ENCODE measurements at regions not wholly inside any gene's neighbourhood (a gene's known extent, or its start where the extent isn't known, plus 50 kb on each side); places are given as distances from the start of the nearest gene placed in this dataset.

GRCh38 chrX:97938706-97939105, 1055.0 kb downstream of the RPA4 start:
- DNase-seq: peak in 1 of 2 donors; percentile 41
- TF ChIP-seq CTCF (IDR thresholded peaks at IDR 0.05) (no peak), EP300 (IDR thresholded peaks at IDR 0.05) (no peak), POLR2A (IDR thresholded peaks at IDR 0.05) (no peak)
- 63 to 81% (median 72%) methylated on average over 1 of the region's 1 CpG for WGBS, 5 donors
- H3K9me3 ChIP-seq: no peaks in the 10 kb centered on the region
- H3K36me3 ChIP-seq: no peaks in the 10 kb centered on the region
- H3K4me3 ChIP-seq: no peak overlapping the region
- intact Hi-C loops (cut with DNase I; ENCODE audit: low total_unique reads): no loop called here
- no peaks in the 10 kb centered on the region for H3K27me3 ChIP-seq
- H3K4me1 ChIP-seq: no peaks in the 10 kb centered on the region
- no peak overlapping the region for H3K27ac ChIP-seq

- Histone ChIP-seq H3K4me3 (no peak overlapping the region), H3K27me3 (no peaks in the 10 kb centered on the region), H3K4me1 (no peaks in the 10 kb centered on the region), H3K27ac (no peak overlapping the region), H3K9me3 (no peaks in the 10 kb centered on the region), H3K36me3 (no peaks in the 10 kb centered on the region)
- no peak for TF ChIP-seq EP300 (IDR thresholded peaks at IDR 0.05)
- no peak for TF ChIP-seq CTCF (IDR thresholded peaks at IDR 0.05)
- no peak for TF ChIP-seq POLR2AphosphoS5 (IDR thresholded peaks at IDR 0.05)
- no peak for TF ChIP-seq POLR2A (IDR thresholded peaks at IDR 0.05)
- 44 to 61% (median 58%) methylated on average over 7 of the region's 7 CpGs for WGBS, 5 donors
- intact Hi-C loops (cut with DNase I; ENCODE audit: low total_unique reads): no loop called here
- DNase-seq: no peak
Observed at GRCh38 chrX:97968376-97969163, 1084.9 kb downstream of the RPA4 start.

GRCh38 chrX:97984641-97985040, 1100.9 kb downstream of the RPA4 start:
- no peaks in the 10 kb centered on the region for H3K4me1 ChIP-seq
- intact Hi-C loops (cut with DNase I; ENCODE audit: low total_unique reads): no loop called here
- no peaks in the 10 kb centered on the region for H3K9me3 ChIP-seq
- H3K27ac ChIP-seq: no peak overlapping the region
- no peak for DNase-seq
- TF ChIP-seq POLR2AphosphoS5 (IDR thresholded peaks at IDR 0.05) (no peak), CTCF (IDR thresholded peaks at IDR 0.05) (no peak), EP300 (IDR thresholded peaks at IDR 0.05) (no peak), POLR2A (IDR thresholded peaks at IDR 0.05) (no peak)
- no peak overlapping the region for H3K4me3 ChIP-seq
- 34 to 50% (median 41%) methylated on average over 4 of the region's 4 CpGs for WGBS, 5 donors
- H3K27me3 ChIP-seq: no peaks in the 10 kb centered on the region
- H3K36me3 ChIP-seq: no peaks in the 10 kb centered on the region

- no peak for DNase-seq
- Histone ChIP-seq H3K4me3 (no peak overlapping the region), H3K27me3 (no peaks in the 10 kb centered on the region), H3K4me1 (no peaks in the 10 kb centered on the region), H3K27ac (no peak overlapping the region), H3K9me3 (no peaks in the 10 kb centered on the region), H3K36me3 (no peaks in the 10 kb centered on the region)
- intact Hi-C loops (cut with DNase I; ENCODE audit: low total_unique reads): no loop called here
- WGBS, 5 donors: 65 to 73% (median 69%) methylated on average over 4 of the region's 4 CpGs
- TF ChIP-seq POLR2A (IDR thresholded peaks at IDR 0.05) (no peak), CTCF (IDR thresholded peaks at IDR 0.05) (no peak), POLR2AphosphoS5 (IDR thresholded peaks at IDR 0.05) (no peak), EP300 (IDR thresholded peaks at IDR 0.05) (no peak)
Observed at GRCh38 chrX:97985096-97985495, 1101.4 kb downstream of the RPA4 start.
